Osteoblast (primary cell): ENCODE measurements at regions not wholly inside any gene's neighbourhood (a gene's known extent, or its start where the extent isn't known, plus 50 kb on each side); places are given as distances from the start of the nearest gene placed in this dataset.
"Not testable (repeated sequence)": the region's sequence is repeated elsewhere in the genome, so short reads cannot be mapped to it uniquely, and the experiment has no call there.

Experiments
- DNase-seq: peaks from one replicate; pipeline ENCODE4 v3.0.0; 2011; ENCODE audit warnings: low spot score, mixed read lengths; ENCODE audit not compliant: insufficient read length; ENCODE audit errors: missing footprints
- H2AFZ ChIP-seq: 2 replicates; pipeline ENCODE4 v1.6.0; 2011; ENCODE audit warnings: mild to moderate bottlenecking, low read length
- H3K27ac ChIP-seq: 2 replicates; pipeline ENCODE4 v1.5.1; 2011; ENCODE audit warnings: mild to moderate bottlenecking, low read depth, low read length, moderate library complexity
- H3K27me3 ChIP-seq: 2 replicates; pipeline ENCODE4 v1.6.0; 2012; ENCODE audit warnings: mild to moderate bottlenecking, control low read depth, inconsistent platforms, low read length, moderate library complexity; ENCODE audit not compliant: insufficient read depth
- H3K36me3 ChIP-seq: 2 replicates; pipeline ENCODE4 v1.5.1; 2011; ENCODE audit warnings: mild to moderate bottlenecking, low read length, control low read depth, moderate library complexity; ENCODE audit not compliant: insufficient read depth
- H3K4me1 ChIP-seq: 2 replicates; pipeline ENCODE4 v1.5.1; 2011; ENCODE audit warnings: mild to moderate bottlenecking, low read length, control low read depth, moderate library complexity; ENCODE audit not compliant: insufficient read depth
- H3K4me2 ChIP-seq: 2 replicates; pipeline ENCODE4 v1.6.0; 2011; ENCODE audit warnings: mild to moderate bottlenecking, low read length; ENCODE audit not compliant: insufficient read depth
- H3K4me3 ChIP-seq: fragments of 200-600 bp; sonication (generic); 3 replicates; pipeline ENCODE4 v1.5.1; 2012; ENCODE audit warnings: mild to moderate bottlenecking, low read length, inconsistent platforms; ENCODE audit not compliant: insufficient read depth
- H3K79me2 ChIP-seq: 2 replicates; pipeline ENCODE4 v1.6.0; 2012; ENCODE audit warnings: mild to moderate bottlenecking, low read length, control low read depth, inconsistent platforms; ENCODE audit not compliant: insufficient read depth
- H3K9me3 ChIP-seq: 2 replicates; pipeline ENCODE4 v1.5.1; 2011; ENCODE audit warnings: low read depth, low read length, control low read depth
- H4K20me1 ChIP-seq: 2 replicates; pipeline ENCODE4 v1.6.0; 2012; ENCODE audit warnings: mild to moderate bottlenecking, low read length, control low read depth; ENCODE audit not compliant: insufficient read depth
- TF ChIP-seq, protein P1 (sequence below): IDR thresholded peaks from 2 replicates; pipeline ENCODE4 v1.5.1; 2011; ENCODE audit warnings: mild to moderate bottlenecking, low read depth, low read length, moderate library complexity; ENCODE audit errors: extremely low read depth

- Histone ChIP-seq H3K4me1 (no peaks in the 10 kb centered on the region), H3K9me3 (no peaks in the 10 kb centered on the region), H3K36me3 (no peaks in the 10 kb centered on the region), H3K27me3 (no peaks in the 10 kb centered on the region), H3K4me2 (no peak overlapping the region), H3K27ac (no peak overlapping the region), H4K20me1 (no peaks in the 10 kb centered on the region), H3K4me3 (no peak overlapping the region), H3K79me2 (no peaks in the 10 kb centered on the region), H2AFZ (no peak overlapping the region)
- TF ChIP-seq, protein P1, sequence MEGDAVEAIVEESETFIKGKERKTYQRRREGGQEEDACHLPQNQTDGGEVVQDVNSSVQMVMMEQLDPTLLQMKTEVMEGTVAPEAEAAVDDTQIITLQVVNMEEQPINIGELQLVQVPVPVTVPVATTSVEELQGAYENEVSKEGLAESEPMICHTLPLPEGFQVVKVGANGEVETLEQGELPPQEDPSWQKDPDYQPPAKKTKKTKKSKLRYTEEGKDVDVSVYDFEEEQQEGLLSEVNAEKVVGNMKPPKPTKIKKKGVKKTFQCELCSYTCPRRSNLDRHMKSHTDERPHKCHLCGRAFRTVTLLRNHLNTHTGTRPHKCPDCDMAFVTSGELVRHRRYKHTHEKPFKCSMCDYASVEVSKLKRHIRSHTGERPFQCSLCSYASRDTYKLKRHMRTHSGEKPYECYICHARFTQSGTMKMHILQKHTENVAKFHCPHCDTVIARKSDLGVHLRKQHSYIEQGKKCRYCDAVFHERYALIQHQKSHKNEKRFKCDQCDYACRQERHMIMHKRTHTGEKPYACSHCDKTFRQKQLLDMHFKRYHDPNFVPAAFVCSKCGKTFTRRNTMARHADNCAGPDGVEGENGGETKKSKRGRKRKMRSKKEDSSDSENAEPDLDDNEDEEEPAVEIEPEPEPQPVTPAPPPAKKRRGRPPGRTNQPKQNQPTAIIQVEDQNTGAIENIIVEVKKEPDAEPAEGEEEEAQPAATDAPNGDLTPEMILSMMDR, result no peak
- peak; percentile 62 for DNase-seq
These were observed 53.4 kb downstream of the RBFOX3 start for GRCh38 chr17:79557276-79558090.

GRCh38 chr17:79556271-79556670, 54.6 kb downstream of the RBFOX3 start:
- Histone ChIP-seq H3K79me2 (no peaks in the 10 kb centered on the region), H2AFZ (no peak overlapping the region), H4K20me1 (no peaks in the 10 kb centered on the region), H3K4me2 (no peak overlapping the region), H3K27me3 (no peaks in the 10 kb centered on the region), H3K27ac (no peak overlapping the region), H3K4me1 (no peaks in the 10 kb centered on the region), H3K36me3 (no peaks in the 10 kb centered on the region), H3K4me3 (no peak overlapping the region), H3K9me3 (no peaks in the 10 kb centered on the region)
- DNase-seq, result no peak
- TF ChIP-seq, protein P1, result no peak

- Histone ChIP-seq H4K20me1 (no peaks in the 10 kb centered on the region), H3K4me1 (no peaks in the 10 kb centered on the region), H3K4me3 (no peak overlapping the region), H3K4me2 (no peak overlapping the region), H3K27ac (no peak overlapping the region), H3K9me3 (no peaks in the 10 kb centered on the region), H3K79me2 (no peaks in the 10 kb centered on the region), H3K27me3 (no peaks in the 10 kb centered on the region), H3K36me3 (no peaks in the 10 kb centered on the region), H2AFZ (no peak overlapping the region)
- no peak for DNase-seq
- TF ChIP-seq, protein P1, result no peak
These were observed 55.3 kb downstream of the RBFOX3 start for GRCh38 chr17:79555543-79555942.

DNA sequence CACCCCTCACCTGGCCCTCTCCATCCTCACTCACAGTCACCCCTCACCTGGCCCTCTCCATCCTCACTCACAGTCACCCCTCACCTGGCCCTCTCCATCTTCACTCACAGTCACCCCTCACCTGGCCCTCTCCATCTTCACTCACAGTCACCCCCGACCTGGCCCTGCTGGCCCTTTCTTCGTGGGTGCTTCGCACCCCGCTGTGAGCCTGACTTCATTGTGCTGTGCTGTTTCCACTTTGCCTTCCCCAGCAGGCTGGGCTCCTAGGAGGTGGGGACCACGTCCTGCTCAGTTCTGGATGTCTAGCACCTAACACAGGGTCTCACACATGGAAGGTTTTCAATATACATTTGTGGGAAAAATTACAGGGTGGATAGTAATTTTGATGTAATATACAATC, 56.5 kb downstream of the RBFOX3 start:
- H3K9me3 ChIP-seq, DNase-seq, H3K79me2 ChIP-seq, H3K4me1 ChIP-seq, H3K36me3 ChIP-seq, H4K20me1 ChIP-seq, H3K4me3 ChIP-seq, H3K4me2 ChIP-seq, H3K27me3 ChIP-seq, H2AFZ ChIP-seq, H3K27ac ChIP-seq: not testable (repeated sequence)
